ENCODE measurements at regions not wholly inside any gene's neighbourhood (a gene's known extent, or its start where the extent isn't known, plus 50 kb on each side); places are given as distances from the start of the nearest gene placed in this dataset.

DNA sequence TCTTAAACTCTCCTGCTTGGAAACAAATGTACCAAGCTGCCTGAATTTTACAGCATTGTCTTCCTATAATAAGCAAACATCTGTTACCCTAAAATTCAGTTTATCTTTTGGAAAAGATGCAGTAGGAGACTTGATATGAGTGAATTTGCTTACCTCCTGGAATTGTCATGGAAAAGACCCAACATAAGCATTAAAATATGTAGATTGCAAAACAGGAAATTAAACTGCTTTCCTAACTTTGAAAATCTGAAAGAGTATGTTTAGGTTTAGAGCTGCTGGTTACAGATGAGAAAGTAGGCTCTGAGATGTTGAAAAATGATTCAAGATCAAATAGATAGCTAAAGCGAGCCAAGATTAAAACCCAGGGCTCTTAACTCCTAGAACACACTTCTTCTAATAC lies 316.5 kb downstream of the SOX11 start:
- TF ChIP-seq, protein P1, sequence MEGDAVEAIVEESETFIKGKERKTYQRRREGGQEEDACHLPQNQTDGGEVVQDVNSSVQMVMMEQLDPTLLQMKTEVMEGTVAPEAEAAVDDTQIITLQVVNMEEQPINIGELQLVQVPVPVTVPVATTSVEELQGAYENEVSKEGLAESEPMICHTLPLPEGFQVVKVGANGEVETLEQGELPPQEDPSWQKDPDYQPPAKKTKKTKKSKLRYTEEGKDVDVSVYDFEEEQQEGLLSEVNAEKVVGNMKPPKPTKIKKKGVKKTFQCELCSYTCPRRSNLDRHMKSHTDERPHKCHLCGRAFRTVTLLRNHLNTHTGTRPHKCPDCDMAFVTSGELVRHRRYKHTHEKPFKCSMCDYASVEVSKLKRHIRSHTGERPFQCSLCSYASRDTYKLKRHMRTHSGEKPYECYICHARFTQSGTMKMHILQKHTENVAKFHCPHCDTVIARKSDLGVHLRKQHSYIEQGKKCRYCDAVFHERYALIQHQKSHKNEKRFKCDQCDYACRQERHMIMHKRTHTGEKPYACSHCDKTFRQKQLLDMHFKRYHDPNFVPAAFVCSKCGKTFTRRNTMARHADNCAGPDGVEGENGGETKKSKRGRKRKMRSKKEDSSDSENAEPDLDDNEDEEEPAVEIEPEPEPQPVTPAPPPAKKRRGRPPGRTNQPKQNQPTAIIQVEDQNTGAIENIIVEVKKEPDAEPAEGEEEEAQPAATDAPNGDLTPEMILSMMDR (conservative IDR thresholded peaks at IDR 0.05 in 1 of 2, IDR thresholded peaks at IDR 0.05 in 1 of 2; ENCODE audit: extremely low read depth in 1 of 2, insufficient read depth in 1 of 2, low read depth in 1 of 2, low read length in 2 of 2): no peak
- no peak for TF ChIP-seq EZH2 (IDR thresholded peaks at IDR 0.05; ENCODE audit: borderline replicate concordance, low read length)
